HG03064 (cell line): ENCODE measurements at regions not wholly inside any gene's neighbourhood (a gene's known extent, or its start where the extent isn't known, plus 50 kb on each side); places are given as distances from the start of the nearest gene placed in this dataset.
A peak's percentile ranks its signal among the peaks of the same experiment; 100 is the strongest.
"Not testable (repeated sequence)": the region's sequence is repeated elsewhere in the genome, so short reads cannot be mapped to it uniquely, and the experiment has no call there.

ENCODE experiments used
- ATAC-seq: cut with Tn5 transposase; IDR thresholded peaks from one replicate; pipeline ENCODE4 v1.9.1; 2021; ENCODE audit warnings: low read depth; ENCODE audit not compliant: unreplicated experiment

DNA sequence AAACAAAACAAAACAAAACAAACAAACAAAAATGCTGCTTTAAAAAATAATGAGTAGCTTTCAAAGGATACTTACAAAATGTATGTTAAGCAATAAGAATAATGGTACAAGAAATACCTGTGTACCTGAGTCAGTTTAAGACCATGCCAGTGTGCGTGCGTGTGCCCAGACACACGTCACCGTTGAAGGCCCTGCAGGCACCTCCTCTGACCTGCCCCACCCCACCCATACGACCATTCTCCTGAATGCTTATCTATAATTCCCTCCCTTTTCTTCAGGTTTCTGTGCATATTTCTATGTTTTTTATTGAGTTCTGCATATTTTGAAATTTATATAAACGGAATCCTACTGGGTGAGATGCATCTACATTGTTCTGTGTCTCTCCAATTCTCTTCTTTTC lies 374.2 kb upstream of the KLF6 start:
- no peak for ATAC-seq

DNA sequence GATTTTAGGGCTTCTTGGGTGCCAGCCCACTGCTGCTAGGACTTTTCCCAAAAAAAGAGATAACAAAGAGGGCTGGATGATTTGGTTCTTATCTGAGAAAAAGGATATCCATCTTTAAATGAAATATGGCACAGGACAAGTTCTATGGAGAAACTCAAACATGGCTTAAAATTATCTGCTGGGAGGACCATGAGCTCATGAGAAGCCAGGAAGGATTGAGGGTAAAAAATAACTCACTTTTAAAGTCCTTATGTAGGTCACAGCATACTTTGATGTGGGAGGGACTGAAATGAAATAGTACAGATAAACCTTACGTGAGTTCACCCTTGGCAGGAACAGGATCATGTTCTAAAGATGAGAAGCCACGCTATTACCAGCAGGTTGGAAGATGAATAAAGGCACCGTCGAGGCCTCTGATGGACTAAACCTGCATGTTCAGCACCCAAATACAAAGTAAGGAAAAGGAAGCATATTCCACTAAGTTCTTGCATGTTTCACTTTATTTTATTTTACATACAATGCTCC lies 369.2 kb upstream of the KLF6 start:
- ATAC-seq, result no peak

DNA sequence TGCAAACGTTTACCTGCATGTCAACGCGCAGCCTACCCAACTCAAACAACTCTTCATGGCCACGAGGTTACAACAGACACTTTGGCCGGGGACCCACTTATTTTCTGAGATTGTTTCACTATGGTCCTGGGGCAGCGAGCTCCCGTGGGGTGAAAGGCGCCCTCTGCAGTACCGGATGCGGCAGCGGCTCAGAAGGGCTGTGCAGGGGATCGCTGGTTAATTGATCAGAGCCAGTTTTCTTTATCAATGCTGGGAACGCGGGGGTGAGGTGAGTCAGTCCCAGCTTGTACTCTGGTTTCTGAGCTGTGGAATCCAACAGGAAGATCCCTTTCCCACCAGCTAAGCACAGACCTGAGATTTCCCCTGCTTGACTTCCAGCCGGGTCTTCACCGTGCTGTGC lies 366.5 kb upstream of the KLF6 start:
- no peak for ATAC-seq

DNA sequence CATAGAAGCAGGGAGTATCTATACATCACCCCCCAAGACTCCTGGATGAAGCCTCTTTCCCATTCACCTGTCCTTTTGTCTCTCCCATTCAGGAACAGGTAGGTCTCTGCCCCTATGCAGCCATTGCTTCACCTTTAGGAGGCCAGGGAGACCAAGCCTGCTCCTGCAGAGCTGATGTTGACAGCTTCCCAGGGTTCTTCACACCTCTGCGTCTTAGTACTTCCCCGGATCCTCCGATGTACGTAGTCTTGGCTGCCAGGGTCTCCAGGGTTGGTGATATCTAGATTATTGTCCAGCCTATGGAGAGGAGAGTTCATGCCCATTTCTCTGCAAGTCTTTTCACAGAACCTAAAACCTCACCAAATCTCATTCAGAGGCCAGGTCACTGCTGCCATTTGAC lies 365.7 kb upstream of the KLF6 start:
- ATAC-seq, result no peak

DNA sequence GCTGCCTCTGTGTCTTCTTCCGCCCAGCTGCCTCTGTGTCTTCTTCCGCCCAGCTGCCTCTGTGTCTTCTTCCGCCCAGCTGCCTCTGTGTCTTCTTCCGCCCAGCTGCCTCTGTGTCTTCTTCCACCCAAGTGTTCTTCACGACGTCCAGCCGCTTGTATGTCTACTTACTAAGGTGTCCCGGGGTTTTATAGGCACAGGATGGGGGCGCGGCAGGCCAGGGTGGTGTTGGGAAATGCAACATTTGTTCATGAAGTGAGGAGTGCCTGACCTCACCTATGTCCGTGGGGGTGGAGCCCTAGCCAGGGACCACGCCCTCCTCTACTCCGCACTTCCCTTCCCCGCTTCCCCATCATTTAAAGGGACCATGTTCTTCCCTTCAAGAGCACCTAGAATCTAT lies 364.5 kb upstream of the KLF6 start:
- ATAC-seq, result not testable (repeated sequence)

DNA sequence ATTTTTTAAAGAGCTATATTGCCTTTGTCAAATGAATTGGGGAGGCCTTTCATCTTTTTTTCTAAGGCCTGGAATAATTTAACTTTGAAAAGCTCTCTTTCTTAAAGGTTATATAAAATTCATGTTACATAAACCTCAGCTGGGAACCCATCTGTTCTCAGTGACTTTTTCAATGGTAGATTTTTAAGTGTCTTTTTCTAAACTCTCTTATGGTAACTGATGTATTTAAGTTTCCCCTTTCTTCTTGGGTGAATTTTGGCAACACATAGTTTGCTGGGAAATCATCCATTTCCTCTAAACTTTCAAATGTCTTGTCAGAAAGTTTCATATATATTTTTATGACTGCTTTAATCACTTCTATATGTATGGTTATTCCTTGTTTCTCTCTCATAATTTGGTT lies 362.2 kb upstream of the KLF6 start:
- ATAC-seq, result no peak

DNA sequence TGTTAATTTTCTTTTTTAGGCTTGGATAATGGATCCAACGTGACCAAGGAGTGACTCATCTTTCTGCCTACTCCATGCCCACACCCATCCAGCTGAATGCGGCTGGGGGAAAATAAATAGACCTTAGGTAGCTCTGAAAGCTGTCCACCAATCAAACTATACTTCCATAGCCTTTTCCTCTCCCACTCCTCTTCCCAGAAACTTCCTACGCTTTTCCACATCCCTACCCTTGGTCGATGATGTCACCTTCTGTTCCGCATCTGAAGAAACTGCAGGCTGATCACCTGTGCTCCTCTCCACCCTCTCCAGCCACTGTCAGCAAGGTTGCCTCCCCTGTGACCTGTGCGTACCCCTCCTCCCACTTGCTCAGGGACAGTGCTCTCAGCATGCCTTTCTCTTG lies 359.8 kb upstream of the KLF6 start:
- ATAC-seq, result no peak

DNA sequence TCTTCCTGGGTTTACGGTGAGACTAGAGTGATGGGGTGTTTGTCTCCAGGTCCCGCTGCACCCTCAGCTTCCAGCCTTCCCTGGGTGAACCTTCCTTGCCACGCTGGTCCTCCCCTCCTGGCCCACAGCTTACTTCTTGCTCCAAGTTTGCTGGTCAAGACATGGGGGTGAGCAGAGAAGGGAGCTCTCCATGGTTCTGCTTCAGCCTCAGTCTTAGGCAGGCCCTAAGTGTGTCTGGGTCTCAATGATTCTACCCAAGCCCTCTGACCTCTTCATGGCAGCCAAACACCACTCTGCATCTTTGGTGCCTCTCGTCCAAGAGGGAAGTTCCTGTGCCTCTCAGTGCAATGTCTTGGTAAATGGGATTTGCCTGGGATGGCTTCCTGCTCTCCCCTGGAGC lies 356.5 kb upstream of the KLF6 start:
- ATAC-seq, result no peak

DNA sequence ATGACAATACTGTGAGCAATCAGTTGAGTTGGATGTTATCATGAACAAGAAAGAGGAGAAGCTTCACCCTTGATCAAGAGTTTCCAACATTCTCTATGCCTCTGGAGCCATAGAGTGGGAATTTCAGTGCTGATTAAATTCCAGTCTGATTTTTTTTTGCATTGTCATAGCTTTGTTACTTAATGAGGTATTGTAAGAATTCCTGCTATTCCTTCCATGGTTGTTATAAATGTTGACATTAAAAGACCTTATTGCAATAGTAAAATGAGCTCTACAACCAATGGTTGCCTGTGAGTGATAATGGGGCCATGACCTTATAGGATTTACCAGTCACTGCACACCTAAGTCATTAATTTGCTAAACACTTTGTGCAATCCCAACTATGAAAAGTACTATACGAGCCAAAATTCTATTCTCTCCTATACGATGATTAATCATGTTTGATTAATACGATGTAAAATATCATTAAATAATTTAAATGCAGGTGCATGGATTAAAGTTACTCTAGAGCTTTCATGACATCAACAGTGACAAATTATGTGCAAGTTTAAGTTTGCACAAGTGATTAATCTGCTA lies 353.2 kb upstream of the KLF6 start:
- ATAC-seq, result no peak

DNA sequence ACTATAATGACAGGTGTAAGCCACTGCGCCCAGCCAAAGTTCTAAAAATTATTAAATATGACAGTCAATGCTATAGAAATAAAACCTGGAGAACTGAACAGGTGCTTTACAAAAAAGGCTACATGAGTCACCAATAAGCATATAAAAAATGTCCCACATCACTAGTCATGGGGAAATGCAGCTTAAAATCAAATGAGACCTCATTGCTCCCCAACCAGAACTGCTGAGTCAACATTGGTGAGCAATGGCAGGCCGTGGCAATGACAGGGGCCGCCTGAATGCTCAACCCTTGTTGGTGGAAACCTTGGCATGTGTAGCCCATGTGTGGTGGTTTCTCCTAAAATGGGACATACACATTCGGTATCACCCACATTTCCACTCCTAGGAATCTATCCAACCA lies 352.3 kb upstream of the KLF6 start:
- ATAC-seq, result no peak

DNA sequence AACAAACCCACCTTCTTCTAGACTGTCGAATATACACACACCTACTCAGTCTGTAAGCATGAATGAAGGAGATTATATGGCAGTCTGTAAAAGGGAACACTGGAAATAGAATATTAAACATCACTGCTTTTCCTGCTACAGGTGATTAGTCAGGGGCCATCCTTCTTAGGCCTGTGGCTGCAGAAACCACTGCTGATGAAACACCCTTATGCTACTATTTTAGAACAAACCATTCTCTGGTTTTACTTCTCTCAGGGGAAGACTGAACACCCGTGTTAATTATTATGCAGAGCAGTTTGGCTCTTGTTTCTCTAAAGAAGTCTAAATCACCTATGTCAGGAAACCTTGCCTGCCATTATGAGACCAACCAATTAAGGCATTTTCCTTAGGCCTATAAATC lies 351.1 kb upstream of the KLF6 start:
- ATAC-seq, result peak; percentile 81

DNA sequence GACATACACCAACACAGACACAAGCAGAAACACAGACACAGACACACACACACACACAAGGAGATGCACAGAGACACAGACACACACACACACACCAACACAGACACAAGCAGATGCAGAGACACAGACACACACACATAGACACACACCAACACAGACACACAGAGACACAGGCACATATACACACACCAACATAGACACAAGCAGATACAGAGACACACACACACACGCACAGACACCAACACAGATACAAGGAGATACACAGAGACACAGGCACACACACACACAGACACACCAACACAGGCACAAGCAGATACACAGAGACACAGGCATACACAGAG lies 347.2 kb upstream of the KLF6 start:
- ATAC-seq, result no peak

DNA sequence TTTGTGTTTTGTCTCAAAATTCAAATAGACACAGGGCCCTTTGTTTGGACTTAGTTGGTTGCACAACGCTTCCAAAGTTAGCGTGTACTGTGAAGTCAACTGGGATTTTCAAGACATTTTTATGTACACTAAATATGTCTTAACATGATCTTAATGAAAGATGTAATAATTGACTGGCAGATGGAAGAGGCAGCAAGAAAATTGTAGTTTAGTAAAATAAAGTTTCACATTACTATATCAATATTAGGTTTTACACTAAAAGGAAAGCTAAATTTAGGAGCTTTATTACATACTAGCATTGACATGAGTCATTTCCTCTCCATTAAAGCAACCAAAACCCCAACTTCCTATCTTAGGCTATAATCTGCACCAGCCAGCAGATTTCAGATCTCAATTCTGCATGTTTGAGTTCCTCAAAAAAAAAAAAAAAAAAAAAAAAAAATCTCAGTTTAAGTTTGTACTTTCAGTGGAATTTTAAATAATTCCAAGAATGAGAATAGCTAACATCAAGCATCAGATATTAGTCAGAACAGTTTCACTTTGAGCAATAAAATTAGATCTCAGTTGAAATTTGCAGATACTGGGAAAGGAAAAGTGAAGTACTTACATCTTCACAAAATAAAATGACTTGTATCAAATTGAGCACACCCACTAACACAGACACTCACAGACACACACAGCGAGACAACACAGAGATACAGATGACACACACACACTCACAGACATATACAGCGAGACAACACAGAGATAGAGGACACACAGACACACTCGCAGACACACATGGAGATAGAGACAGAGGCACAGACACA lies 346.6 kb upstream of the KLF6 start:
- peak; percentile 57 for ATAC-seq

DNA sequence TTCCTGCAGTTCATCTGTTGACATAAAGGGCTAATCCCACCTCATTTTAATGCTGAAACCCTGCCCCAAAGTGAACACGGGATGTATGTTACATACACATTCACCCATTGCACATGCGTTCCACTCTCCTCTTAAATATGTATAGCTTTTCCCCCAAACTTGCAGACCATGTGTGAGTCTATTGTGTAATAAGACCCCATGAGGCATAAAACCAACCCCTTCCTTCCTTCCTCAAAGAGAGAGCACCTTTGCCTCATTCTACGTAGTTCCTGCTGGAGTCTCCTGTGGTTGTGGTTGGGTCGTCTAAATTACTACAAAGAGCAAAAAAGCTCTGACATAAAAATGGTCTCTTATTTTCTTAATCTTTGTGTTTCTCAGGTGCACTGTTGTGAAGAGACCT lies 345.7 kb upstream of the KLF6 start:
- ATAC-seq, result no peak

DNA sequence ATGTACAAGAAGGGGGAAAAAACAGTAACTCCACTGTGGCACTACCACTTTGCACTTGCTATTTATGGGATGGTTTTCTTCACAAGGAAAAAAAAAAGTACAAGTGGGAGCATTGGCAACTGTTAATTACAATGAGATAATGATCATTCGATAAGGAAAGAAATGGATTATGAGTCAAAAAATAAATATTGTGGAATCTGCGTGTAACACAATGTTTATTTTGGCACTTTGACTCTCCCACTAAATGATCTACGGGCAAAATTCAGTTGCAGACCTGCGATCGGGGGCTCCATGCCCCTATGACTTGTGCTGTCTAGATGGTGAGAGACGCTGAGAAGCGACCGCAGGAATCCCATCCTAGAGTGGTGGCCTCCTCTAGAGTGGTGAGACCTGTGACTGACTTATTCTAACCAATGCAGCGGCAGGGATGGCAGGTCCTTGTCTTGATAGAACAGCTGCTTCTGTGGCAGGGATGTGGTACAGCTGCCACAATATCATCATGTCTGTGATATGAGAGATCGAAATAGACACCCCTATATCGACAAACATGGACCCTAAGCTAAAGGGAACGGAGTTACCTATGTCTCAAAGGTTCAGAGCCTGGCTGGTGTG lies 345.0 kb upstream of the KLF6 start:
- ATAC-seq, result no peak

DNA sequence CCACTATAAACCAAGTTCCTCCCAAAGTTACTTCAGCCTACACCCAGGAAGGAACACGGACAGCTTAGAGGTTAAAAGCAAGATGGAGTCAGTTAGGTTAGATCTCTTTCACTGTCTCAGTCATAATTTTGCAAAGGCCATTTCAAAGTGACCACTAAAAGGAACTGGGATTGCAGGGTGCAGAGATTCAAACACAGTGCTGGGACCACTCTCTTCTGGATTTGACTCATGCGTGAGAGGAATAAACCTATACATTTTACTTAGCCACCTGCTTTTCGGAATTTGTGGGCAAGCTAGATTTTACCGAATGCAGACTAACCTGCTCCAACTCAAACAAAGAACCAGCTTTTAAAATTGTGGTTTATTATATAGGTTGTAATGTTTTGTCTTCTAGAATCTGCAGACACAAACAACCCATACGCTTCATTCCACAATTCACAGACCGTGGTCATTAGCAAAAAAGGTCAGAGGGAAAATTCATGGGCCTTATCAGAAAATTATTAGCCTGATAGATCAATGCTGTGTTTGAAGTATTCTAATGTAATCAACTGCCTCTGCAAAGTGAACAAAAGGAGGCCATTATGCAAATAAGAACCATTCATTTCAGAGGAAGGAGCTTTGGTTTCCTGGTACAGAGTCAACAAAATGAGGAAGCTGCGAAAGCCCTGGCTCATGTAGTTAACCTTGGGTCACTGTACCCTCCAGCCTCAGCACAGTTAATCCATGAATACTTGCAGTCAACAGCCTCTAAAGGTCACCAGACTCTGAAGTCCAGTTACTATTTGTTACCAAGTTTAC lies 342.7 kb upstream of the KLF6 start:
- peak; percentile 50 for ATAC-seq

DNA sequence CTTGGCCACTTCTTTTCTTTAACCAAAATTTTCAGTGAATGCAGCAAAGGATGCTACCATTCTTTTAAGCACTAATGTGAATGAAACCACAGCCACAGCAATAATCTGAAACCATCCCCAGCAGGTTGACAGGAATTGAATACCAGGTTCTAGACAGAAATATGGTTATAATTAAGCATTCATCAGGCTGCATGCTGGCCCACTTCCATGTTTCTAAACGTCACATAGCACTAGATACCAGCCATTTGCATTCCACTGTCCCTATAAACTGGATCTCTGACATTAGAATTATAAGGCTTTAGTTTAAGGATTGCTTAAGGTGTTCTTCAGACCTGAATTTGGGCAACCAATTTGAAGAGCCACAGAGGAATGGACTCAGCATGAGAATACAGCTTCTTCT lies 340.8 kb upstream of the KLF6 start:
- ATAC-seq, result no peak

DNA sequence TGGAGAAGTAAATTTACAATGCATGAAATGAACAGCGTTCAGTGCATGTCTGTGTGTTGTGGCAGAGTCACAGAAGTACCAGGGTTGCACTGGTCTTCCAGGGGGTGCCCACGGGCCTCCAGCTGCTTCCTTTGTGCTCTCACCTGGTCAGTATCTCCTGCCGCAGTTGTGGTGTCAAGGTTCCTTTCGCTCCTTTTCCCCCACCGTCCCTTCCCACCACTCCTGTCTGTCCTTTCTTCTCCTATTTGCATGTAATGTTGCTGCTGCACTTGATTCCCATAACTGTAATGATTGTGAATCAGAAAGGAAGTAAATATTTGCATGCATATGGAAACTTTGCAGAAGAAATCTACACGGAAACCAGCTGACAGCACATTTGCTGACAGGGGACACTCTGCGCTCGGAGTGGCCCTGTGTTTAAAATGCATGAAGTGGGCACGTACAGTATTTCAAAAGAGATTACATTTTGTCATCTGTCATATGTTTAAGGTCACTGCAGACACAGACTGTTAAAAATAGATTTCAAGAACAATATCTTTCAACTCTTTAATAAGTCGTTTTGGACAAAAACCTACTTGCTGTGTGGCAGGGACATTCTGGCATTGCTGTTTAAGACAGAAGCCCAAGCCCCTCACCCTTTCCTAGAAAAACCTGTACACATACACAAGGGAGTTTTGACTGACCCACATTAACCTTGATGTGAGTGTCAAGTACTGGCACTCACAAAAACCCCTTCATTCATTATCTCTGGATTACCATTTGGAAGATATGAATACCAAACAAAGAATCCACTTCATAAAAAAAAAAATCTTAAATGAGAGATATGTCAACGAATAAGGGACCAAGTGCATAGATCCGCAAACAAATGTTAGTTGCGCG lies 336.7 kb upstream of the KLF6 start:
- ATAC-seq, result no peak

DNA sequence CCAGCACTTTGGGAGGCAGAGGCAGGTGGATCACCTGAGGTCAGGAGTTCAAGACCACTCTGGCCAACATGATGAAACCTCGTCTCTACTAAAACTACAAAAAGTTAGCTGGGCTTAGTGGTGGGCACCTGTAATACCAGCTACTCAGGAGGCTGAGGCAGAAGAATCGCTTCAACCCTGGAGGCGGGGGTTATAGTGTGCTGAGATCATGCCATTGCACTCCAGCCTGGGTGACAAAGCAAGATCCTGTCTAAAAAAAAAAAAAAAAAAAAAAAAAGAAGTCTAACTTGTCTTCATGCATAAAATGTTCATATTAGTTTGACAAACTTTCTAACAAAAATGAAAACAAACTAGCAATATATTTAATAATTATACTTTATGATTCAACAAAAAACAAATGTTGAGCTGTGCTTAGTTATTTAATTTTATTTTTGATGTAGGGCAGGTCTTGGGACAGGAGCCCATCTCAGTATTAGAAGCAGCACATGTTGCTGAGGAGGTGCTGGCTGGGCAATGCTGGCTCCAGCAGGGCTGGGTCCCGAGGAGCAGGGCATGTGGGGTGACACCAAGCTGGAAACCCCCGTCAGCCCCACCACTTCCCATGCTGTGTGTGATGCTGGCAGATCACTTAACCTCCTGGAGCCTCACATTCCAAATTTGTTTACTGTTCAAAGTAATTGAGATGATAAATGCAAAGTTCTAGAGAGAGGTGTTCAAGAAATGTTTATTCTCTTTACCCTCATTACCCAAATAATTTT lies 335.3 kb upstream of the KLF6 start:
- ATAC-seq, result no peak

DNA sequence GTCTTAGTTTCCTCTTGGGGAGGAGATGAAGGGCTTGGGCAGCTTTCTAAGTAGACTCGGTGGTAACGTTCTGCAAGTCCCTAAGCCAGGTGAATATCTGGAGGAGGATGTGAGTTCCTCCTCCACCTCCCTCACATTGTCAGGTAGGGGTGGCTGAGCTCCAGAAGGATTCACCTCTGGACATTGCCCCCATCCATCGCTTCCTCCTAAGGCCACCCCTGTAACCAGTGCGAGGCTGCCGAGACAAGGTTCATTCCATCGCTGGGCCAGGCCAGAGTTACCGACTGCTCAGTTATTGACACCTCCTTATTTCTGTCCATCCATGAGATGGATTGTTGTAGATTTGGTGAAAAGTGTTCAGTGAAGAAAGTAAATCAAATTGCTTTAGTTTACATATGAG lies 334.1 kb upstream of the KLF6 start:
- no peak for ATAC-seq
